Astrocyte (in vitro differentiated cells and primary cell): ENCODE measurements at regions not wholly inside any gene's neighbourhood (a gene's known extent, or its start where the extent isn't known, plus 50 kb on each side); places are given as distances from the start of the nearest gene placed in this dataset.

Source experiments
- DNase-seq: peaks from one replicate; pipeline ENCODE4 v3.0.0-alpha.2; 2010; ENCODE audit warnings: low read depth
- FAIRE-seq: peaks from 2 replicates; lab custom pipeline; 2011; peaks lifted over from hg19 to GRCh38; lab: Jason Lieb, UNC
- H2AFZ ChIP-seq: 2 replicates; pipeline ENCODE4 v1.6.0; 2012; ENCODE audit warnings: low read depth, low read length, inconsistent platforms
- H3K27ac ChIP-seq: 2 replicates; pipeline ENCODE4 v1.5.1; 2011; ENCODE audit warnings: low read depth, low read length, inconsistent platforms
- H3K27me3 ChIP-seq: 2 replicates; pipeline ENCODE4 v1.6.0; 2011; ENCODE audit warnings: low read length, inconsistent platforms; ENCODE audit not compliant: insufficient read depth
- H3K36me3 ChIP-seq: 2 replicates; pipeline ENCODE4 v1.5.1; 2011; ENCODE audit warnings: low read length, inconsistent platforms; ENCODE audit not compliant: insufficient read depth
- H3K4me1 ChIP-seq: 2 replicates; pipeline ENCODE4 v1.5.1; 2011; ENCODE audit warnings: low read length, inconsistent platforms; ENCODE audit not compliant: insufficient read depth
- H3K4me2 ChIP-seq: 2 replicates; pipeline ENCODE4 v1.6.0; 2012; ENCODE audit warnings: low read length, inconsistent platforms
- H3K4me3 ChIP-seq: 2 replicates; pipeline ENCODE4 v1.5.1; 2011; ENCODE audit warnings: low read depth, mild to moderate bottlenecking, low read length, inconsistent platforms; ENCODE audit not compliant: insufficient read depth
- H3K79me2 ChIP-seq: 2 replicates; pipeline ENCODE4 v1.6.0; 2012; ENCODE audit warnings: mild to moderate bottlenecking, low read length, inconsistent platforms; ENCODE audit not compliant: insufficient read depth
- H3K9ac ChIP-seq: 2 replicates; pipeline ENCODE4 v1.6.0; 2012; ENCODE audit warnings: mild to moderate bottlenecking, low read length, inconsistent platforms
- H3K9me3 ChIP-seq: 2 replicates; pipeline ENCODE4 v1.5.1; 2012; ENCODE audit warnings: low read depth, mild to moderate bottlenecking, low read length, inconsistent platforms; ENCODE audit not compliant: insufficient read depth
- H4K20me1 ChIP-seq: 2 replicates; pipeline ENCODE4 v1.6.0; 2012; ENCODE audit warnings: low read length, inconsistent platforms; ENCODE audit not compliant: insufficient read depth
- H3K27ac Mint-ChIP-seq: one replicate; pipeline ENCODE4 v1.8.0; 2021; ENCODE audit warnings: mild to moderate bottlenecking, mixed read lengths; ENCODE audit not compliant: unreplicated experiment
- H3K27me3 Mint-ChIP-seq: one replicate; pipeline ENCODE4 v1.8.0; 2021; ENCODE audit warnings: low read depth, mixed read lengths; ENCODE audit not compliant: unreplicated experiment
- H3K36me3 Mint-ChIP-seq: one replicate; pipeline ENCODE4 v1.8.0; 2021; ENCODE audit warnings: low read depth, mixed read lengths; ENCODE audit not compliant: unreplicated experiment
- H3K4me1 Mint-ChIP-seq: one replicate; pipeline ENCODE4 v1.8.0; 2021; ENCODE audit warnings: low read depth, mixed read lengths; ENCODE audit not compliant: unreplicated experiment
- H3K4me3 Mint-ChIP-seq: one replicate; pipeline ENCODE4 v1.8.0; 2021; ENCODE audit warnings: mild to moderate bottlenecking, moderate library complexity, mixed read lengths; ENCODE audit not compliant: unreplicated experiment
- H3K9me3 Mint-ChIP-seq: one replicate; pipeline ENCODE4 v1.8.0; 2021; ENCODE audit warnings: mild to moderate bottlenecking, mixed read lengths; ENCODE audit not compliant: unreplicated experiment
- EZH2 ChIP-seq: IDR thresholded peaks from 2 replicates; pipeline ENCODE4 v1.6.1; 2012; ENCODE audit warnings: mild to moderate bottlenecking, low read length, inconsistent platforms; ENCODE audit not compliant: insufficient read depth
- TF ChIP-seq, protein P1 (sequence below): IDR thresholded peaks from 2 replicates; pipeline ENCODE4 v1.5.1; 2011; ENCODE audit warnings: low read depth, mild to moderate bottlenecking, inconsistent platforms, low read length, moderate library complexity; ENCODE audit not compliant: insufficient read depth

GRCh38 chr4:4693258-4693657 is 151.4 kb upstream of the STX18 start:
- H3K36me3 ChIP-seq, result no peaks in the 10 kb centered on the region
- H3K27me3 Mint-ChIP-seq, result peaks cover 6% of the 10 kb centered on the region

DNA sequence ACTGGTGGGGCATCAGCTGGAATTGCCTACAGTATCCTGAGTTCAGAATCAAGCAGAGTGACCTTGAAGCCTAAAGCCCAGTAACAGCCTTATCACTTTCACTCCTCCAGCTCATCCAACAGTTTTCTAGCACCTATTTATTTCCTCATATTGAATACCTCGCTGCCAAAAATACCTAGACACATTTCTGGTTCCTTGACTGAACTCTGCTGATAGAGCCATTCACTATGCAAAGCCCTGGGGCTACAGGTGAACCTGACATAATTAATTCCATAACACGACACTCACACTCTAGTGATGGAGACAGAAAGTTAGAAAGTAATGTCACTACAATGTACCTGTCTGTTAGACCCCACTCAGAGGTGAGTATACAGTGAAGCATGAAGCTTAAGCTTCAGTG is 149.0 kb upstream of the STX18 start:
- H3K4me1 Mint-ChIP-seq, result peaks cover 10% of the 10 kb centered on the region
- no peaks in the 10 kb centered on the region for H3K9me3 Mint-ChIP-seq
- Histone ChIP-seq H3K9me3 (no peaks in the 10 kb centered on the region), H3K27me3 (no peaks in the 10 kb centered on the region), H2AFZ (no peak overlapping the region), H4K20me1 (no peaks in the 10 kb centered on the region), H3K36me3 (no peaks in the 10 kb centered on the region), H3K27ac (no peak overlapping the region), H3K9ac (no peak overlapping the region), H3K79me2 (no peaks in the 10 kb centered on the region), H3K4me2 (no peak overlapping the region), H3K4me1 (no peaks in the 10 kb centered on the region), H3K4me3 (no peak overlapping the region)
- no peak overlapping the region for H3K4me3 Mint-ChIP-seq
- no peaks in the 10 kb centered on the region for H3K36me3 Mint-ChIP-seq
- DNase-seq, result no peak
- no peaks in the 10 kb centered on the region for H3K27me3 Mint-ChIP-seq
- FAIRE-seq, result no peak
- no peak overlapping the region for H3K27ac Mint-ChIP-seq
- no peak for TF ChIP-seq EZH2
- TF ChIP-seq, protein P1, sequence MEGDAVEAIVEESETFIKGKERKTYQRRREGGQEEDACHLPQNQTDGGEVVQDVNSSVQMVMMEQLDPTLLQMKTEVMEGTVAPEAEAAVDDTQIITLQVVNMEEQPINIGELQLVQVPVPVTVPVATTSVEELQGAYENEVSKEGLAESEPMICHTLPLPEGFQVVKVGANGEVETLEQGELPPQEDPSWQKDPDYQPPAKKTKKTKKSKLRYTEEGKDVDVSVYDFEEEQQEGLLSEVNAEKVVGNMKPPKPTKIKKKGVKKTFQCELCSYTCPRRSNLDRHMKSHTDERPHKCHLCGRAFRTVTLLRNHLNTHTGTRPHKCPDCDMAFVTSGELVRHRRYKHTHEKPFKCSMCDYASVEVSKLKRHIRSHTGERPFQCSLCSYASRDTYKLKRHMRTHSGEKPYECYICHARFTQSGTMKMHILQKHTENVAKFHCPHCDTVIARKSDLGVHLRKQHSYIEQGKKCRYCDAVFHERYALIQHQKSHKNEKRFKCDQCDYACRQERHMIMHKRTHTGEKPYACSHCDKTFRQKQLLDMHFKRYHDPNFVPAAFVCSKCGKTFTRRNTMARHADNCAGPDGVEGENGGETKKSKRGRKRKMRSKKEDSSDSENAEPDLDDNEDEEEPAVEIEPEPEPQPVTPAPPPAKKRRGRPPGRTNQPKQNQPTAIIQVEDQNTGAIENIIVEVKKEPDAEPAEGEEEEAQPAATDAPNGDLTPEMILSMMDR, result no peak

More at GRCh38 chr4:4693258-4693657, 151.4 kb upstream of the STX18 start:
- no peak for TF ChIP-seq EZH2
- TF ChIP-seq, protein P1, result no peak
- Histone ChIP-seq H3K4me3 (no peak overlapping the region), H3K27me3 (peaks cover 4% of the 10 kb centered on the region), H4K20me1 (no peaks in the 10 kb centered on the region), H3K79me2 (no peaks in the 10 kb centered on the region), H3K4me2 (no peak overlapping the region), H2AFZ (no peak overlapping the region), H3K4me1 (no peaks in the 10 kb centered on the region), H3K9ac (no peak overlapping the region), H3K27ac (no peak overlapping the region), H3K9me3 (no peaks in the 10 kb centered on the region)
- H3K27ac Mint-ChIP-seq, result no peak overlapping the region
- no peaks in the 10 kb centered on the region for H3K36me3 Mint-ChIP-seq
- H3K4me3 Mint-ChIP-seq, result no peak overlapping the region
- DNase-seq (peak; percentile 12), FAIRE-seq (no peak)
- H3K4me1 Mint-ChIP-seq, result peaks cover 10% of the 10 kb centered on the region
- H3K9me3 Mint-ChIP-seq, result no peaks in the 10 kb centered on the region

- H3K4me1 ChIP-seq, result no peaks in the 10 kb centered on the region
- no peak overlapping the region for H3K27ac ChIP-seq
- H3K36me3 ChIP-seq, result no peaks in the 10 kb centered on the region
- Mint-ChIP-seq H3K27ac (no peak overlapping the region), H3K9me3 (no peaks in the 10 kb centered on the region), H3K36me3 (no peaks in the 10 kb centered on the region), H3K27me3 (no peaks in the 10 kb centered on the region), H3K4me1 (peaks cover 10% of the 10 kb centered on the region), H3K4me3 (no peak overlapping the region)
- DNase-seq (no peak), FAIRE-seq (no peak)
- no peak overlapping the region for H3K4me2 ChIP-seq
- no peaks in the 10 kb centered on the region for H3K27me3 ChIP-seq
- H3K79me2 ChIP-seq, result no peaks in the 10 kb centered on the region
- H2AFZ ChIP-seq, result no peak overlapping the region
- no peak overlapping the region for H3K9ac ChIP-seq
- no peak for TF ChIP-seq EZH2
- TF ChIP-seq, protein P1, result no peak
- H3K9me3 ChIP-seq, result no peaks in the 10 kb centered on the region
- H4K20me1 ChIP-seq, result no peaks in the 10 kb centered on the region
- no peak overlapping the region for H3K4me3 ChIP-seq
Observed at GRCh38 chr4:4689694-4690440, 148.0 kb upstream of the STX18 start.
